Muscle of arm (tissue), 1 donor: ENCODE measurements at regions not wholly inside any gene's neighbourhood (a gene's known extent, or its start where the extent isn't known, plus 50 kb on each side); places are given as distances from the start of the nearest gene placed in this dataset.
A peak's percentile ranks its signal among the peaks of the same experiment; 100 is the strongest.

Source experiments
- DNase-seq: peaks from one replicate; pipeline ENCODE4 v3.0.0-alpha.2; 2013

GRCh38 chr2:8198766-8199382, 483.0 kb upstream of the ID2 start:
- no peak for DNase-seq

DNA sequence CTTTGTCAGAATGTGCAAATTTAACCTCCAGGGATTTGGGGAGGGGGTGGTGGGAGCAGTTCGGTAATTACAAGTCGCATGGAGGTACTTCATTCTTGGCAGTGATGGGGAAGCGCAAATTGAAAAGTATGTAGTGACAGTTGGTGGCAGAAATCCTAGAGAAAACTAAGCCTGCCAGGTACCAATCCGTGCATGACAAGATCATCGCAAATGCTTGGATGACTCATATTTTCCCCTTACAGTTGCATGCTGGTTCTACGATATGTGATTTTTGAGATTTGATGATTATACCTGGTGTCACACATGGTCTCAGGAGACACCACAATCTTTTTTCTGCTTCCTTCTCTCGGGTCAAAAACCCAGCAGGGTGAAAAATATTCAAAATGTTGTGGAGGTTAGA, 479.7 kb upstream of the ID2 start:
- no peak for DNase-seq

DNA sequence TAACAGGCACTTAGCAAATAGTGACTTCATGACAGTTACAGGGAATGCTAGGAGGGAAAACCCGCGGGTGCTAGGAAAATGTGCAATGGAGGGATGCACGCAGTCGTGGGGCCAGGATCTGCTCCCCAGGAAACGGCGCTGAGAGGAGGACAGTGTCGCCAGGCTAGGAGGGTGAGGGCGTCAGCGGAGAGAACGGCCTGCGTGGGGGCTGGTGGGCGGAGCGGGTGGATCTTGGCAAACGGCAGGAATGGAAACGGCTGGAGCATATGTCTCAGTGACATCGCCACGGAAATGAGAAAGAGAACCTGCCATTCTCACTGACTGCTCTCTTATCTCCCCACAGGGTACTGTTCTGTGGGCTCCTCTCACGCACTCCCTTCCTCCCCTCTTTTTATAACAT, 478.5 kb upstream of the ID2 start:
- DNase-seq: no peak

GRCh38 chr2:8204711-8205110, 477.1 kb upstream of the ID2 start:
- no peak for DNase-seq

GRCh38 chr2:8209494-8209893, 472.4 kb upstream of the ID2 start:
- DNase-seq: no peak

- DNase-seq: no peak
Measured at GRCh38 chr2:8211384-8211783, 470.5 kb upstream of the ID2 start.

DNA sequence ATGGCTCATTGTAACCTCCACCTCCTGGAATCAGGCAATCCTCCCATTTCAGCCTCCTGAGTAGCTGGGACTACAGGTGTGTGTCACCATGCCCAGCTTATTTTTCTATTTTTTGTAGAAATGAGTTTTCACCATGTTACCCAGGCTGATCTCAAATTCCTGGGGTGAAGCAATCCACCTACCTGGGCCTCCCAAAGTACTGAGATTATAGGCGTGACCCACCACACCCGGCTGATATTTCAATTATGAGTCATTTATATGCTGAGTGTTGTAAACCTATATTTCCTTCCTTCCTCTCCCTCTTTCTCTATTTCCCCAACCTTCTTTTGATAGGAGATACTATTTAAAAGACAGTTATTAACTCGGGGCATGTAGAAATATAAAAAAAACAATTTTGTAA, 469.6 kb upstream of the ID2 start:
- no peak for DNase-seq

DNA sequence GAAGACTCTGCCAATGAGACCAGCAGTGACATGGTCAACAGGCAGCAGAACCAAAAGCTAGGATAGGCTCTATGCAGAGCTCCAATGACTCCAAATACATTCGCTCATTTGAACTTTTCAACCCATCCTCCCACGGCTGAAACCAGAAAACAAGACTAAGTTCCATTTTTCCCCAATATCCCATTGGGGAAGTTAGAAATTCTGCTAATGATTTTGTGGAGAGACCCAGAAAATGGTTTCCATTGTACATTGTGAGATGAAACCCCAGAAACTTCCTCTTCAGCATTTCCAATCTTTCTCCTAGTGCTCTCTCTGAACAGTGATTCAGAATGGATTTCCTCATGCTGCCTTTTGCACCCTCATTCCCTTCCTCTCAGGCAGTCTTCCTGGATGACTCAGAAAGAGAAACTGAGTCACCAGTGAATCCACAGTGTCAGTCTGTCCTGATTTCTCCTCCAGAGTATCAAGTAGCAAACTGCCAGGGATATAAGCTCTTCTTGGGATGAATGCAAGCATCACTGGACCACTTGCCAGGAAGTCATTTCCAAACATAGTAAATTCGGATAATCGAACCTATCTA, 467.7 kb upstream of the ID2 start:
- no peak for DNase-seq

DNA sequence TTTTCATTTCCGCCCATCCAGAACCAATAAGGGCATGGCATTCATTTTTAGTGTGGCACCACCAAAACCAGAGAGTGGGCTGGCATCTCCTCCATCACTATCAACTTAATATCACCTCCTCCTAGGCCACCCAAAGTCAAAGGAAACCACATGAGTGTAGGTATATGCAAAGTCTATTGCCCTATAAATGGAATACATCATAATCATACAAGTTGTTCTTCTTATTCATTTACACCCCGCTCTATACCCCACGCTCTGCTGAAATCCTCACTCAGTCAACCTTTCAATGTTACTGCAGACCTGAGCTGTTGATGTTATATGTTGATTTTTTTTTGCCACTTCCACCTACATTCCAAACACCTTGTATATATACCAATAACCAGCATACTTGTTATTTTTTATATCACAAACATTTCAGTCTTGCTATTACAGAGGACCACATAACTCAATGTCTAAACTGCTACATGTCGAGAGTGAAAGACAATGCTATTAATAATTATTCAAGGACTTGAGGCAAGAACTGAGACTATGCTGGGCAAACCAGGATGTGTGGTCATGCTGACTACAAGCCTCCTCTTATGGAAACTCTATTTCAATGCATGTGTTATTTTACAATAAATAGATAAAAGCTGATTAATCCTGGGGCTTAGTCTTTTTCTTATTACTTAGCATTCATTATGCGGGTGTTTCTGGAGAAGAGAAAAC, 466.5 kb upstream of the ID2 start:
- DNase-seq: no peak

DNA sequence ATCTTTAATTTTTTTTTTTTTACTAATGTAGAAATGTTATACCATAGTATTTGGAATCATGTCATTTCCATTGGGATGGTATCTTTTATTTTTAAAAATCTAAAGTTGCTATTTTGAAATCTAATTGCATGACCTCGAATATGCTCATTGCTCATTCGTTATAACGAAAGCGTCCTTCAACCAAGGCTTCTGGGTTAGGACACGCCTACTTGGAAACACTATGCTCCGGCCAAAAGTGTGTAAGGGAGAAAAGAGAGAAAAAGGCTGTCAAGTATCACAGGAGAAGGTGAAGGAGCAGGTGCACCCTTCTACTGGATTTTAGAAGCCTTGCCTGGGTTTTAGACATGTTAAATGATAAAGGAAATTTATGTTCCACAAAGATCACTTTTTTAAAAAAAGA, 465.9 kb upstream of the ID2 start:
- DNase-seq: no peak

- DNase-seq: no peak
Measured at GRCh38 chr2:8216397-8216796, 465.5 kb upstream of the ID2 start.

DNA sequence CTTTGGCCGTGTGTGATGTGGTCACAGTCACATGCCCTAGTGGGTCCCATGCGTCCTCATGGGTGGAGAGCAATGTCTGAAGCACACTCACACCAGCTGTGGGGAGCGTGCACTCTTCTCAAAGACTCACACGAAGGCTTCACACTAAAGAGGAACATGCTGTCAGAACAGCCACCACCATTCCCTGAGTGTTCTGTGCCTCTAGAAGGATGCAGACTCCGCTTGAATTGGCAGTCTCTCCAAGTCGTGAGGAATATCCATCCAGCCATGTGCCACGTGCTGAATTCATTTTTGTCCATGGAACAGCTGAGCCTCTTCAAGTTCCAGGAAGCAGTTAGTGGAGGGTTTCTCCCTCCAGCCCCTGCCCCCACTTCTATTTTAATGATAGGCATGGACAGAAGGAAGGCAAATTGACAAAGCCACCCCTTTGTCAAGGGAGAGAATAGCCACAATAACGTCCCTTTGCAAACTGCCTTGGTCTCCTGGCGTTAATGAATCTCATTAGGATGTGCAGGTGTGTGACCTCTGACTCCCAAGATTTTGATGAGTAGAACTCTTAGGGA, 464.3 kb upstream of the ID2 start:
- no peak for DNase-seq

- no peak for DNase-seq
Measured at GRCh38 chr2:8219096-8219495, 462.8 kb upstream of the ID2 start.

GRCh38 chr2:8219631-8220355, 462.1 kb upstream of the ID2 start:
- DNase-seq: no peak

- DNase-seq: no peak
Measured at GRCh38 chr2:8222979-8223694, 458.7 kb upstream of the ID2 start.

- DNase-seq: no peak
Measured at GRCh38 chr2:8223695-8224346, 458.0 kb upstream of the ID2 start.

GRCh38 chr2:8224347-8225190, 457.3 kb upstream of the ID2 start:
- DNase-seq: no peak

DNA sequence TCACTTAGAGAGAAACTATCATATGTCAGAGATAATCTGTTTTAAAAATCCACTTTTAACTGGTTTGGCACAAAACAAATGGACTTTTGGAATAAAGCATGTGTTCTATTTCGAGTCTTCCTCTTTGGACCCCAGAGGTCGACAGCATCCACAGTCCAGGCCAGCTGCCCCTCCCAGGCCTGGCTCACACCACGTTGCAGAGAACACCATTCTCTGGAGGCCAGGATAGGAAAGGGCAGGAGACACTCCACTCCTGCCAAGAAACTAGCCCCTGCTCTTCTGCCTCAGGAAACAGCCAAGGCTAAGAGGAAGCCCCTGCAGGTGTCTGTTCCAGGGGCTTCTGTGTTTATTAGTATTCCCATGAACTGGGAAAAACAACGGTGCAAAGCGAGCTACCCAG, 456.6 kb upstream of the ID2 start:
- no peak for DNase-seq

- no peak for DNase-seq
Measured at GRCh38 chr2:8225798-8226197, 456.1 kb upstream of the ID2 start.

DNA sequence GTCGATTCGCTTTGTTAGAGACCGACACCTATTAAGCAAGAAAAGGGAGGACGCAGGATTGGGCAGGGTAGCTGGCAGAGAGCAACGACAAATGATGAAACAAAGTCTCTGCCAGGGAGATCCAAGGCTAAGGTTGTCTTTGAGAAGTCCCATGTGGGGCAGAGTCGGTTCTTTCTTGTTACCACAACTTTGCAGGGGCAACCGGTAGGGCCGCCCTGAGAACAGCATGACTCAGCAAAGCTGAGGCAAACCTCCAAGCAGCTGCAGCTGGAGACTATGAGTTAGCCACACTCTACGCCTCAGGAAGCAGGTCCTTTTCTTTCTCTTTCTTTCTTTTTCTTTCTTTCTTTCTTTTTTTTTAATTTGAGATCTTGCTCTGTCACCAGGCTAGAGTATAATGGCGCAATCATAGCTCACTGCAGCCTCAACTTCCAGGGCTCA, 452.3 kb upstream of the ID2 start:
- peak; percentile 65 for DNase-seq
